ENCODE measurements at regions not wholly inside any gene's neighbourhood (a gene's known extent, or its start where the extent isn't known, plus 50 kb on each side); places are given as distances from the start of the nearest gene placed in this dataset.

- H2BK15ac ChIP-seq (ENCODE audit: low read length): no peak overlapping the region
- no peaks in the 10 kb centered on the region for H3K79me1 ChIP-seq (ENCODE audit: low read depth, low read length)
- POLR2A ChIA-PET (ENCODE audit: partially characterized antibody): no interaction called here
- H4K20me1 ChIP-seq (replicated peaks in 1 of 2; ENCODE audit: control insufficient read depth in 1 of 2, insufficient read depth in 2 of 2, low read length in 2 of 2): no peaks in the 10 kb centered on the region
- no peak overlapping the region for H3K18ac ChIP-seq (ENCODE audit: extremely low read depth, low read length)
- H3K23ac ChIP-seq (ENCODE audit: insufficient read length): no peak overlapping the region
- DNase-seq (ENCODE audit: low read depth in 1 of 2, low spot score in 2 of 2) (no peak), FAIRE-seq (no peak)
- no peak overlapping the region for H3K4ac ChIP-seq (replicated peaks; ENCODE audit: insufficient read length, low read depth, low read length)
- H2BK12ac ChIP-seq (ENCODE audit: low read depth, low read length): no peak overlapping the region
- no peaks in the 10 kb centered on the region for H3K4me1 ChIP-seq (replicated peaks in 1 of 4; ENCODE audit: control insufficient read depth in 3 of 4, insufficient read depth in 4 of 4, low read length in 3 of 4)
- no peaks in the 10 kb centered on the region for H3K79me2 ChIP-seq (ENCODE audit: control insufficient read depth in 1 of 2, insufficient read depth in 2 of 2, low read length in 2 of 2)
- H3K9me3 ChIP-seq (ENCODE audit: insufficient read depth in 2 of 2, low read depth in 1 of 2, low read length in 1 of 2): peaks cover 62 to 77% of the 10 kb centered on the region in 2 experiments
- no peak overlapping the region for H3K4me3 ChIP-seq (ENCODE audit: extremely low read depth in 1 of 4, insufficient read depth in 2 of 4, low read depth in 3 of 4, low read length in 4 of 4)
- no peak overlapping the region for H3K9ac ChIP-seq (replicated peaks in 1 of 4; ENCODE audit: extremely low read depth in 1 of 4, low read depth in 3 of 4, low read length in 3 of 4)
- H3K56ac ChIP-seq (replicated peaks; ENCODE audit: insufficient read length, low read depth, low read length): no peak overlapping the region
- H3K36me3 ChIP-seq (ENCODE audit: control insufficient read depth in 2 of 4, insufficient read depth in 4 of 4, low read length in 3 of 4): no peaks in the 10 kb centered on the region; a peak in 1 of 8 replicates
- H4K91ac ChIP-seq (replicated peaks; ENCODE audit: insufficient read length, low read length): no peak overlapping the region
- no peak overlapping the region for H2BK20ac ChIP-seq (ENCODE audit: low read length)
- H3K4me2 ChIP-seq (ENCODE audit: insufficient read depth in 1 of 2, low read depth in 2 of 2, low read length in 2 of 2): no peak overlapping the region
- H4K8ac ChIP-seq (ENCODE audit: extremely low read depth, insufficient read depth, low read length): no peak overlapping the region
- H4K5ac ChIP-seq (ENCODE audit: insufficient read length, low read depth, low read length): no peak overlapping the region
- no peak overlapping the region for H2BK5ac ChIP-seq (ENCODE audit: low read depth, low read length)
- H3K27ac ChIP-seq (ENCODE audit: low read depth, low read length): no peak overlapping the region
- 86% methylated on average over 3 of the region's 3 CpGs; no CpG with 5 or more reads in 1 of the 2 experiments for WGBS, 2 experiments (ENCODE audit: extremely low coverage in 1 of 2, insufficient coverage in 1 of 2, insufficient read length in 1 of 2, insufficient replicate concordance in 2 of 2, low coverage in 1 of 2, low lambda C conversion rate in 2 of 2, missing lambda C conversion rate in 1 of 2)
- TF ChIP-seq SIRT6 (IDR thresholded peaks at IDR 0.05; ENCODE audit: low read length): no peak
- no peak overlapping the region for H2AK5ac ChIP-seq (ENCODE audit: low read depth, low read length)
- H3K23me2 ChIP-seq (ENCODE audit: low read depth, low read length): no peaks in the 10 kb centered on the region
- H3K27me3 ChIP-seq (replicated peaks in 1 of 4; ENCODE audit: control insufficient read depth in 3 of 4, extremely low read depth in 1 of 4, insufficient read depth in 3 of 4, low read length in 3 of 4): no peaks in the 10 kb centered on the region
- CTCF ChIA-PET (ENCODE audit: partially characterized antibody): interaction anchor here (1.1 kb wide), 1 partner anchor 10 kb away, joined by 3 read pairs; no protein-coding TSS in a partner anchor
- H2BK120ac ChIP-seq (replicated peaks; ENCODE audit: low read depth, low read length): no peak overlapping the region
- H2AFZ ChIP-seq (ENCODE audit: low read length): no peak overlapping the region
- no peak overlapping the region for H3K14ac ChIP-seq (ENCODE audit: insufficient read length)
These were observed 1322.1 kb downstream of the TMEM121 start for GRCh38 chr14:106848330-106849121.

All from H1 (cell line).